ENCODE measurements at regions not wholly inside any gene's neighbourhood (a gene's known extent, or its start where the extent isn't known, plus 50 kb on each side); places are given as distances from the start of the nearest gene placed in this dataset.

GRCh38 chr14:62081012-62081612 lies 318.9 kb downstream of the SNAPC1 start:
- DNase-seq (peak; percentile 84), ATAC-seq (ENCODE audit: low read depth) (peak; percentile 79)
- 26% methylated on average over 2 of the region's 10 CpGs for WGBS (ENCODE audit: insufficient coverage)
- peak overlapping the region in 3 of 5 experiments; percentile 2 to 43 (median 25) for H3K4me3 ChIP-seq (ENCODE audit: control extremely low read depth in 1 of 5, extremely low read depth in 1 of 5, insufficient read depth in 1 of 5, low read depth in 2 of 5, low read length in 4 of 5)
- peak overlapping the region; percentile 82 to 94 for H3K27ac ChIP-seq (ENCODE audit: low read length in 2 of 2)
- peaks cover 2% of the 10 kb centered on the region for H3K9me3 Mint-ChIP-seq (ENCODE audit: insufficient read depth)
- intact Hi-C loops (cut with micrococcal nuclease): loop anchor here (1.0 to 5.0 kb wide), 4 partner anchors 18 to 189 kb away; no protein-coding TSS in a partner anchor
- H4K20me1 ChIP-seq (ENCODE audit: control insufficient read depth, insufficient read depth, low read length, poor library complexity, severe bottlenecking): no peaks in the 10 kb centered on the region
- H2AFZ ChIP-seq (ENCODE audit: insufficient read depth, low read depth, low read length, poor library complexity, severe bottlenecking): peak overlapping the region; percentile 64
- H3K27me3 ChIP-seq (replicated peaks in 1 of 4; ENCODE audit: control extremely low read depth in 1 of 4, control insufficient read depth in 3 of 4, insufficient read depth in 4 of 4, low read length in 3 of 4): no peaks in the 10 kb centered on the region
- CTCF ChIA-PET: interaction anchor here (1.0 to 9.9 kb wide), 5 partner anchors 16 to 156 kb away, joined by 3 to 55 read pairs (median 7); no protein-coding TSS in a partner anchor
- H3K4me3 Mint-ChIP-seq: peak overlapping the region; percentile 58
- peaks cover 74% of the 10 kb centered on the region in 2 donors for H3K4me1 ChIP-seq (ENCODE audit: control insufficient read depth in 2 of 2, insufficient read depth in 2 of 2, low read length in 2 of 2)
- no peaks in the 10 kb centered on the region for H3K79me2 ChIP-seq (ENCODE audit: control insufficient read depth, insufficient read depth, low read length)
- peaks cover 79% of the 10 kb centered on the region for H3K4me1 Mint-ChIP-seq
- TF ChIP-seq EZH2 (IDR thresholded peaks at IDR 0.05; ENCODE audit: borderline replicate concordance, insufficient read depth, low read depth, low read length, poor library complexity, severe bottlenecking): no peak
- no peak for TF ChIP-seq CTCF (IDR thresholded peaks at IDR 0.05)
- peak overlapping the region; percentile 88 for H3K27ac Mint-ChIP-seq
- POLR2A ChIA-PET: no interaction called here
- no peaks in the 10 kb centered on the region for H3K36me3 ChIP-seq (replicated peaks in 1 of 2; ENCODE audit: control extremely low read depth in 1 of 2, control insufficient read depth in 1 of 2, extremely low read depth in 1 of 2, insufficient read depth in 2 of 2, low read length in 1 of 2)
- H3K27me3 Mint-ChIP-seq: no peaks in the 10 kb centered on the region
- peak overlapping the region; percentile 51 for H3K9ac ChIP-seq (ENCODE audit: low read length)
- peak overlapping the region; percentile 70 for H3K4me2 ChIP-seq (replicated peaks; ENCODE audit: low read depth, low read length, poor library complexity, severe bottlenecking)
- H3K9me3 ChIP-seq (ENCODE audit: control extremely low read depth in 1 of 3, control insufficient read depth in 2 of 3, insufficient read depth in 1 of 3, low read length in 2 of 3): peaks cover 4 to 9% (median 6%) of the 10 kb centered on the region in 3 donors

DNA sequence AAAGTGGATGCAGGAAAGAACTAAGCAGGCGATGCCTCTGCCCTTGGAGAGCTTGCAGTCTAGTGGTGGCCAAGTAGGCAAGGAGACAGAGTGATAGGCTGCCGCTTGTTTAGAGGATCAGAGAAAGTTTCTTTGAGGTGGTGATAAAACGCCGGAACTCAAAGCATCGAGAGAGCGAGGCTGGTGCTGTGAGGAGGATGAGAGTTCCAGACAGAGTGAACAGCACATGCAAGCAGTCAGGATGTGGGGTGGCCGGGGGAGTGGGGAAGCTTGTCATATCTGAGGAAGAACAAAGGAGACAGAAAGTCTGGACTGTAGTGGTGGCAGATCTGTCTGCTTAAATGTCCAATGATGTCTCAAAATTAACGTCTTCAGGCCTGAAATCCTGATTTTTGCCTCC lies 319.7 kb downstream of the SNAPC1 start:
- TF ChIP-seq CTCF (IDR thresholded peaks at IDR 0.05) (no peak), EZH2 (IDR thresholded peaks at IDR 0.05; ENCODE audit: borderline replicate concordance, insufficient read depth, low read depth, low read length, poor library complexity, severe bottlenecking) (no peak)
- Mint-ChIP-seq H3K4me1 (peaks cover 74% of the 10 kb centered on the region), H3K4me3 (peak overlapping the region; percentile 58), H3K27me3 (no peaks in the 10 kb centered on the region), H3K27ac (peak overlapping the region; percentile 88), H3K9me3 (ENCODE audit: insufficient read depth) (peaks cover 2% of the 10 kb centered on the region)
- POLR2A ChIA-PET: no interaction called here
- Histone ChIP-seq H3K79me2 (ENCODE audit: control insufficient read depth, insufficient read depth, low read length) (no peaks in the 10 kb centered on the region), H3K27me3 (replicated peaks in 1 of 4; ENCODE audit: control extremely low read depth in 1 of 4, control insufficient read depth in 3 of 4, insufficient read depth in 4 of 4, low read length in 3 of 4) (no peaks in the 10 kb centered on the region), H3K27ac (ENCODE audit: low read length in 2 of 2) (peak overlapping the region; percentile 82 to 94), H3K4me2 (replicated peaks; ENCODE audit: low read depth, low read length, poor library complexity, severe bottlenecking) (peak overlapping the region; percentile 70), H3K4me1 (ENCODE audit: control insufficient read depth in 2 of 2, insufficient read depth in 2 of 2, low read length in 2 of 2) (peaks cover 66% of the 10 kb centered on the region in 2 donors), H3K4me3 (ENCODE audit: control extremely low read depth in 1 of 5, extremely low read depth in 1 of 5, insufficient read depth in 1 of 5, low read depth in 2 of 5, low read length in 4 of 5) (no peak overlapping the region), H4K20me1 (ENCODE audit: control insufficient read depth, insufficient read depth, low read length, poor library complexity, severe bottlenecking) (no peaks in the 10 kb centered on the region), H3K9me3 (ENCODE audit: control extremely low read depth in 1 of 3, control insufficient read depth in 2 of 3, insufficient read depth in 1 of 3, low read length in 2 of 3) (peaks cover 4 to 9% (median 8%) of the 10 kb centered on the region in 3 donors), H3K9ac (ENCODE audit: low read length) (peak overlapping the region; percentile 51), H3K36me3 (replicated peaks in 1 of 2; ENCODE audit: control extremely low read depth in 1 of 2, control insufficient read depth in 1 of 2, extremely low read depth in 1 of 2, insufficient read depth in 2 of 2, low read length in 1 of 2) (no peaks in the 10 kb centered on the region), H2AFZ (ENCODE audit: insufficient read depth, low read depth, low read length, poor library complexity, severe bottlenecking) (peak overlapping the region; percentile 64)
- CTCF ChIA-PET: interaction anchor here (1.0 to 9.9 kb wide), 3 partner anchors 16 to 45 kb away, joined by 3 to 55 read pairs (median 27); no protein-coding TSS in a partner anchor
- WGBS (ENCODE audit: insufficient coverage): 89% methylated on average over 8 of the region's 8 CpGs
- DNase-seq (no peak), ATAC-seq (ENCODE audit: low read depth) (no peak)
- intact Hi-C loops (cut with micrococcal nuclease): loop anchor here (1.0 to 5.0 kb wide), 4 partner anchors 19 to 190 kb away; no protein-coding TSS in a partner anchor
